Motor neuron (in vitro differentiated cells): ENCODE measurements at regions not wholly inside any gene's neighbourhood (a gene's known extent, or its start where the extent isn't known, plus 50 kb on each side); places are given as distances from the start of the nearest gene placed in this dataset.
A peak's percentile ranks its signal among the peaks of the same experiment; 100 is the strongest.
"Not testable (repeated sequence)": the region's sequence is repeated elsewhere in the genome, so short reads cannot be mapped to it uniquely, and the experiment has no call there.

Source experiments
- ATAC-seq, 8 experiments: fragments of 200-7000 bp; cut with Tn5 transposase; replicated peaks in 6 of 8; 2 replicates each; pipeline ENCODE4 v1.8.0; 2021; ENCODE audit warnings: mild to moderate bottlenecking in 8 of 8, moderate library complexity in 8 of 8
- H3K27ac ChIP-seq, 2 donors: fragments of 250-450 bp; sonication (Bioruptor Pico); 2 replicates each; pipeline ENCODE4 v1.9.0; 2021; ENCODE audit warnings: antibody characterized with exemption in 2 of 2, mild to moderate bottlenecking in 2 of 2, moderate library complexity in 1 of 2
- H3K4me1 ChIP-seq, 2 donors: fragments of 250-450 bp; sonication (Bioruptor Pico); replicated peaks in 1 of 2; 2 replicates each; pipeline ENCODE4 v1.6.1; 2021; ENCODE audit warnings: antibody characterized with exemption in 2 of 2, mild to moderate bottlenecking in 2 of 2, moderate library complexity in 1 of 2
- H3K4me3 ChIP-seq, 5 donors: fragments of 250-450 bp; sonication (Bioruptor Pico); 2 replicates each; pipeline ENCODE4 v1.9.0; 2021; ENCODE audit warnings: antibody characterized with exemption in 5 of 5, mild to moderate bottlenecking in 5 of 5, moderate library complexity in 4 of 5
- WGBS, 10 experiments: fragments of 450-650 bp; shearing (Covaris generic); methylation state at CpG; one replicate each; pipeline ENCODE4 v1.0.0; 2022; 5-methylcytosine and 5-hydroxymethylcytosine counted together
- in situ Hi-C, 9 experiments: fragments of 400-800 bp; cut with MboI; loops; one replicate each; pipeline ENCODE4 v1.15.0; 2021; ENCODE audit warnings: low sequenced_read_pairs in 9 of 9, low pct_unique_long_range_greater_than_20kb in 2 of 9; ENCODE audit not compliant: unreplicated experiment in 9 of 9

- H3K27ac ChIP-seq, ATAC-seq, H3K4me1 ChIP-seq, H3K4me3 ChIP-seq, in situ Hi-C loops: not testable (repeated sequence)
- no CpG with 5 or more reads among the region's 2 CpGs for WGBS, 10 experiments
These were observed 163.5 kb downstream of the CDY2A start for GRCh38 chrY:18188982-18189683.

- H3K27ac ChIP-seq, in situ Hi-C loops, H3K4me1 ChIP-seq, H3K4me3 ChIP-seq: not testable (repeated sequence)
- peak in 3 of 8 experiments; percentile 43 to 65 (median 59) for ATAC-seq
These were observed 212.0 kb downstream of the CDY2A start for GRCh38 chrY:18237580-18237979.

GRCh38 chrY:18262562-18262961, 237.0 kb downstream of the CDY2A start:
- H3K4me1 ChIP-seq, H3K4me3 ChIP-seq, ATAC-seq, in situ Hi-C loops, H3K27ac ChIP-seq: not testable (repeated sequence)
- no CpG with 5 or more reads among the region's 4 CpGs for WGBS, 10 experiments

- H3K4me3 ChIP-seq, H3K27ac ChIP-seq, ATAC-seq, H3K4me1 ChIP-seq, in situ Hi-C loops: not testable (repeated sequence)
- WGBS, 10 experiments: no CpG with 5 or more reads among the region's 3 CpGs
These were observed 245.5 kb downstream of the CDY2A start for GRCh38 chrY:18271126-18271525.

- ATAC-seq, H3K4me3 ChIP-seq, H3K4me1 ChIP-seq, H3K27ac ChIP-seq, in situ Hi-C loops: not testable (repeated sequence)
- WGBS, 10 experiments: no CpG with 5 or more reads among the region's 8 CpGs
These were observed 252.2 kb upstream of the HSFY1 start for GRCh38 chrY:18294353-18294752.

GRCh38 chrY:18298461-18298860, 248.1 kb upstream of the HSFY1 start:
- H3K4me1 ChIP-seq, in situ Hi-C loops, ATAC-seq, H3K27ac ChIP-seq, H3K4me3 ChIP-seq: not testable (repeated sequence)
- no CpG with 5 or more reads among the region's 4 CpGs for WGBS, 10 experiments

GRCh38 chrY:18306344-18306743, 240.2 kb upstream of the HSFY1 start:
- in situ Hi-C loops, H3K27ac ChIP-seq, H3K4me1 ChIP-seq, ATAC-seq, H3K4me3 ChIP-seq: not testable (repeated sequence)
- WGBS, 10 experiments: no CpG with 5 or more reads among the region's 4 CpGs

GRCh38 chrY:18311853-18312252, 234.7 kb upstream of the HSFY1 start:
- H3K4me3 ChIP-seq, ATAC-seq, H3K27ac ChIP-seq, in situ Hi-C loops, H3K4me1 ChIP-seq: not testable (repeated sequence)
- no CpG with 5 or more reads among the region's 5 CpGs for WGBS, 10 experiments

GRCh38 chrY:18325499-18326279, 220.8 kb upstream of the HSFY1 start:
- H3K4me1 ChIP-seq, H3K4me3 ChIP-seq, in situ Hi-C loops, H3K27ac ChIP-seq: not testable (repeated sequence)
- no CpG with 5 or more reads among the region's 37 CpGs for WGBS, 10 experiments
- peak in 6 of 8 experiments; percentile 46 to 93 (median 91) for ATAC-seq

- ATAC-seq: peak in 7 of 8 experiments; percentile 76 to 88 (median 77)
- H3K4me3 ChIP-seq, H3K4me1 ChIP-seq, in situ Hi-C loops, H3K27ac ChIP-seq: not testable (repeated sequence)
- WGBS, 10 experiments: no CpG with 5 or more reads among the region's 29 CpGs
These were observed 220.1 kb upstream of the HSFY1 start for GRCh38 chrY:18326280-18326875.

GRCh38 chrY:18342496-18342895, 204.0 kb upstream of the HSFY1 start:
- ATAC-seq, H3K4me3 ChIP-seq, in situ Hi-C loops, H3K27ac ChIP-seq, H3K4me1 ChIP-seq: not testable (repeated sequence)
- no CpG with 5 or more reads among the region's 21 CpGs for WGBS, 10 experiments
